ENCODE measurements at regions not wholly inside any gene's neighbourhood (a gene's known extent, or its start where the extent isn't known, plus 50 kb on each side); places are given as distances from the start of the nearest gene placed in this dataset.

DNA sequence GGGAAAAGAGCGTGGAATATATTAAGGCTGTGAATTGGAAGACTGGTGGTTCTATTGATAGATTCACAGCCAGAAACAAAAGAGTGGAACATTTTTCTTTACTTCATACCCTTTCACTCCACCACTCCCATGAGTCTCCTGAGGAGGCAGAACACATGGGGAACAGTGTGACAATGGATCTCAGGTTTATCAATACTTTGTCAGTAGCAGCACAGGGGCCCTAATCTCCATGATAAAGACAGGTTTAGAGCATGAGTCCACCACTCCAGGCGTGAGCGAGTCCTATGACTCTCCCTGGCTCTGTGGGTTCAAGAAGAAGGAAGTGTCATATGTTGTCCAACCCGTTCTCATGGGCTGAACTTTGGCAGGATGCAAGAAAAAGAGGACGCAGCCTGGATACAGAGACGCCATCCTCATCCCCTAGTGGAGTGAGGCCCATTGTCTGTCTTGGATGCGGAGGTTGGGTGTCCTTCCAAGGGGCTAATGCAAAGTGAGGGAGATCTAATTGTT lies 361.2 kb downstream of the TMEM114 start:
- TF ChIP-seq CTCF (conservative IDR thresholded peaks at IDR 0.05; ENCODE audit: low read depth, low read length) = no peak
- H3K4me3 ChIP-seq (ENCODE audit: low read depth, low read length) = no peak overlapping the region
- DNase-seq (ENCODE audit: low read depth) = no peak

DNA sequence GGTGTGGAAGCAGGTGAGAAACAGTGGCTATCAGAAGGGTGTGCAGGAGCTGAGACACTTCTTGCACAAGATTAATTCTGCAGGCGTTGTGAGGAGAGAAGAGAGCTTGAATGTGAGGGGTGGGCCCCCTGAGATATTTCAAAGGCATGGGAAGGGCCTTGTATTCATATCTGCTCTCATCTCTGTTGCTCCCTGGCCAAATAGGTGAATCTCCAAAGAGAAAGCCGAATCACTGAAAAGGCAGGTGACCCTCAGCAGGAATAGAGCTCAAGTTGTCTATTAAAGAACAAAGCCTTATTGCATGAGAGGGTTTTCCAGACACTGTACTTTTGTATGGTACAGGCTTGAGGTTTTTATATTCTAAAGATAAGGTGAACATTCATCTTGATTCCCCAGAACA lies 373.1 kb downstream of the TMEM114 start:
- no peak for TF ChIP-seq CTCF (conservative IDR thresholded peaks at IDR 0.05; ENCODE audit: low read depth, low read length)
- no peak for DNase-seq (ENCODE audit: low read depth)
- H3K4me3 ChIP-seq (ENCODE audit: low read depth, low read length) = no peak overlapping the region

DNA sequence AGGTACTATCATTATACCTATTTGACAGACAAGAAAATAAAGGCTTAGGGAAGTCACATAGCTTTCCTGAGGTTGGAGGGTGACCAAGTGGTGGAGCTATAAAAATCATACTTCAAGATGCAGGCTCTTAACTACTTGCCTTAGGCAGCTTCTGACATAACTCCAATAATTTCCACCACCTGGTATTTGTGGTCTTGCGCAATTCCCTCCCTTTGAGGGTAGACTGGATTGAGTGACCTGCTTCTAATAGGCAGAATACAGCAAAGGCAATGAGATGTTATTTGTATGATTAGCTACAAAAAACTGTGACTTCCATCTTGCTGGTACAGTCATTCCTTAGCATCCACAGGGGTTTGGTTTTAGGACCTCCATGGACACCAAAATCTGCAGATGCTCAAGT lies 385.5 kb downstream of the TMEM114 start:
- DNase-seq (ENCODE audit: low read depth) = no peak
- no peak overlapping the region for H3K4me3 ChIP-seq (ENCODE audit: low read depth, low read length)
- no peak for TF ChIP-seq CTCF (conservative IDR thresholded peaks at IDR 0.05; ENCODE audit: low read depth, low read length)

DNA sequence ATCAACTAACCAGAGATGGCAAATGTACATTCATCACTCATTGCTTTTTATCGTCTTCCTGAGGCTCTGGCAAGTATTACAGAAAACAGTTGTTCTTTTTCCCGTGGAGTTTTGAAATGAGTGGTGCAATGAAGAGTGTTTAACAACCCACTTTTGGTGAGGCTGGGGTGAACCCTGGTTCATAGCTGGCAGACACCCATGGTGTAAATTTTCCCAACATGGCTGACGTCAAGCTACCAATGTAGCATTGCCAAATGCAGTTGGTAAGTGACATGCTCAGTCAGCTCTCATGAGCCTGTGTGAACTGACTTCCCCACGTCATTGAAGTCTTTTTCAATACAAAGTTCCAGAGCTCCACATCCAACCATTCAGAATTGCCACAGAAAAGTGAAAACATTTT lies 386.2 kb downstream of the TMEM114 start:
- DNase-seq (ENCODE audit: low read depth) = no peak
- no peak overlapping the region for H3K4me3 ChIP-seq (ENCODE audit: low read depth, low read length)
- TF ChIP-seq CTCF (conservative IDR thresholded peaks at IDR 0.05; ENCODE audit: low read depth, low read length) = no peak

- no peak for DNase-seq (ENCODE audit: low read depth)
- TF ChIP-seq CTCF (conservative IDR thresholded peaks at IDR 0.05; ENCODE audit: low read depth, low read length) = no peak
- no peak overlapping the region for H3K4me3 ChIP-seq (ENCODE audit: low read depth, low read length)
Measured at GRCh38 chr16:8203101-8203500, 387.2 kb downstream of the TMEM114 start.

GRCh38 chr16:8200839-8201238 lies 389.5 kb downstream of the TMEM114 start:
- no peak for DNase-seq (ENCODE audit: low read depth)
- H3K4me3 ChIP-seq (ENCODE audit: low read depth, low read length) = no peak overlapping the region
- TF ChIP-seq CTCF (conservative IDR thresholded peaks at IDR 0.05; ENCODE audit: low read depth, low read length) = no peak

- DNase-seq (ENCODE audit: low read depth) = no peak
- H3K4me3 ChIP-seq (ENCODE audit: low read depth, low read length) = no peak overlapping the region
- no peak for TF ChIP-seq CTCF (conservative IDR thresholded peaks at IDR 0.05; ENCODE audit: low read depth, low read length)
Measured at GRCh38 chr16:8199390-8199789, 390.9 kb downstream of the TMEM114 start.

Data from epithelial cell of proximal tubule (primary cell).